GM06990 (cell line): ENCODE measurements at regions not wholly inside any gene's neighbourhood (a gene's known extent, or its start where the extent isn't known, plus 50 kb on each side); places are given as distances from the start of the nearest gene placed in this dataset.
"Not testable (repeated sequence)": the region's sequence is repeated elsewhere in the genome, so short reads cannot be mapped to it uniquely, and the experiment has no call there.

ENCODE experiments used
- DNase-seq: peaks from one replicate; pipeline ENCODE4 v3.0.0-alpha.2; 2011; ENCODE audit not compliant: insufficient read length; ENCODE audit errors: extremely low read depth
- H3K27me3 ChIP-seq: replicated peaks from 2 replicates; pipeline ENCODE4 v1.6.0; 2011; ENCODE audit warnings: low read length; ENCODE audit not compliant: control insufficient read depth, insufficient read depth
- H3K36me3 ChIP-seq: 2 replicates; pipeline ENCODE4 v1.5.1; 2011; ENCODE audit warnings: low read length; ENCODE audit not compliant: control insufficient read depth, insufficient read depth
- H3K4me3 ChIP-seq: replicated peaks from 2 replicates; pipeline ENCODE4 v1.5.1; 2011; ENCODE audit warnings: low read depth, mild to moderate bottlenecking, control low read depth, low read length
- TF ChIP-seq, protein P1 (sequence below): IDR thresholded peaks from 2 replicates; pipeline ENCODE4 v1.5.1; 2011; ENCODE audit warnings: low read length, control low read depth, mild to moderate bottlenecking, inconsistent platforms; ENCODE audit not compliant: insufficient read depth, poor library complexity, severe bottlenecking

GRCh38 chr10:21343087-21343486, 182.4 kb downstream of the SKIDA1 start:
- H3K36me3 ChIP-seq, result no peaks in the 10 kb centered on the region
- no peaks in the 10 kb centered on the region for H3K27me3 ChIP-seq
- no peak overlapping the region for H3K4me3 ChIP-seq
- TF ChIP-seq, protein P1, sequence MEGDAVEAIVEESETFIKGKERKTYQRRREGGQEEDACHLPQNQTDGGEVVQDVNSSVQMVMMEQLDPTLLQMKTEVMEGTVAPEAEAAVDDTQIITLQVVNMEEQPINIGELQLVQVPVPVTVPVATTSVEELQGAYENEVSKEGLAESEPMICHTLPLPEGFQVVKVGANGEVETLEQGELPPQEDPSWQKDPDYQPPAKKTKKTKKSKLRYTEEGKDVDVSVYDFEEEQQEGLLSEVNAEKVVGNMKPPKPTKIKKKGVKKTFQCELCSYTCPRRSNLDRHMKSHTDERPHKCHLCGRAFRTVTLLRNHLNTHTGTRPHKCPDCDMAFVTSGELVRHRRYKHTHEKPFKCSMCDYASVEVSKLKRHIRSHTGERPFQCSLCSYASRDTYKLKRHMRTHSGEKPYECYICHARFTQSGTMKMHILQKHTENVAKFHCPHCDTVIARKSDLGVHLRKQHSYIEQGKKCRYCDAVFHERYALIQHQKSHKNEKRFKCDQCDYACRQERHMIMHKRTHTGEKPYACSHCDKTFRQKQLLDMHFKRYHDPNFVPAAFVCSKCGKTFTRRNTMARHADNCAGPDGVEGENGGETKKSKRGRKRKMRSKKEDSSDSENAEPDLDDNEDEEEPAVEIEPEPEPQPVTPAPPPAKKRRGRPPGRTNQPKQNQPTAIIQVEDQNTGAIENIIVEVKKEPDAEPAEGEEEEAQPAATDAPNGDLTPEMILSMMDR, result no peak
- DNase-seq, result no peak

DNA sequence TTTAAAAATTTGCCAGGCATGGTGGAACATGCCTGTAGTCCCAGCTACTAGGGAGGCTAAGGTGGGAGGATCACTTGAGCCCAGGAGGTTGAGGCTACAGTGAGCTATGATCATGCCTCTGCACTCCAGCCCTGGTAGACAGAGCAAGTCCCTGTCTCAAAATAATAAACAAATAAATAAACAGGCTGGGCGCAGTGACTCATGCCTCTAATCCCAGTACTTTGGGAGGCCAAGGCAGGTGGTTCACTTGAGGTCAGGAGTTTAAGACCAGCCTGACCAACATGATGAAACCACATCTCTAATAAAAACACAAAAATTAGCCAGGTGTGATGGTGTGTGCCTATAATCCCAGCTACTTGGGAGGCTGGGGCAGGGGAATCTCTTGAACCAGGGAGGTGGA, 183.0 kb downstream of the SKIDA1 start:
- not testable (repeated sequence) for DNase-seq, H3K36me3 ChIP-seq

GRCh38 chr10:21340331-21340730, 185.2 kb downstream of the SKIDA1 start:
- TF ChIP-seq, protein P1, result no peak
- DNase-seq, result no peak
- no peaks in the 10 kb centered on the region for H3K36me3 ChIP-seq
- no peaks in the 10 kb centered on the region for H3K27me3 ChIP-seq
- no peak overlapping the region for H3K4me3 ChIP-seq

More for the DNA sequence above, 183.0 kb downstream of the SKIDA1 start:
- H3K27me3 ChIP-seq, H3K4me3 ChIP-seq: not testable (repeated sequence)

DNA sequence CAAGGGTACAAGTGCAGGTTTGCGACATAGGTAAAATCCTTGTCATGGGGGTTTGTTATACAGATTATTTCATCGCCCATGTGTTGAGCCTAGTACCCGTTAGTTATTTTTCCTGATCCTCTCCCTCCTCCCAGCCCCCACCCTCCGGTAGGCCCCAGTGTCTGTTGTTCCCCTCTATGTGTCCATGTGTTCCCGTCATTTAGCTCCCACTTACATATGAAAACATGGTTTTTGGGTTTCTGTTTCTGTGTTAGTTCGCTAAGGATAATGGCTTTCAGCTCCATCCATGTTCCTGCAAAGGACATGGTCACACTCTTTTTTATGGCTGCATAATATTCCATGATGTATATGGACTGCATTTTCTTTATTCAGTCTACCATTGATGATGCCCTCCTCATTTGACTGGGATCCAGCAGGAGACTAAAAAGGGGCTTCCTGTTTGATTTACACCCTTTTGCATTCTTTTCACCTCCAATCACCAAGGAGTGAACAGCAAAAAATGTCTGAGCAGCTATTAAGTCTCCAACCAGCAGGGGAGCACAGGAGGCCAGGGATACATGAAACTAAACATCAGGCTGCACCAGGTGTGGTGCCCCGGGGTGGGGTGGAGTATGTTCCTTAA, 188.2 kb downstream of the SKIDA1 start:
- no peak for DNase-seq
- Histone ChIP-seq H3K4me3 (no peak overlapping the region), H3K27me3 (no peaks in the 10 kb centered on the region), H3K36me3 (no peaks in the 10 kb centered on the region)
- TF ChIP-seq, protein P1, result no peak

- Histone ChIP-seq H3K4me3 (no peak overlapping the region), H3K36me3 (no peaks in the 10 kb centered on the region), H3K27me3 (no peaks in the 10 kb centered on the region)
- no peak for DNase-seq
- TF ChIP-seq, protein P1, result no peak
These were observed 188.9 kb downstream of the SKIDA1 start for GRCh38 chr10:21336476-21337170.

- no peaks in the 10 kb centered on the region for H3K36me3 ChIP-seq
- H3K27me3 ChIP-seq, result no peaks in the 10 kb centered on the region
- TF ChIP-seq, protein P1, result no peak
- H3K4me3 ChIP-seq, result no peak overlapping the region
- DNase-seq, result no peak
These were observed 190.4 kb downstream of the SKIDA1 start for GRCh38 chr10:21334891-21335696.
